ENCODE measurements at regions not wholly inside any gene's neighbourhood (a gene's known extent, or its start where the extent isn't known, plus 50 kb on each side); places are given as distances from the start of the nearest gene placed in this dataset.
A peak's percentile ranks its signal among the peaks of the same experiment; 100 is the strongest.

GRCh38 chr13:107034236-107034872 is 466.4 kb upstream of the ARGLU1 start:
- DNase-seq (ENCODE audit: low read depth) = no peak

GRCh38 chr13:107031716-107032115 is 463.8 kb upstream of the ARGLU1 start:
- no peak for DNase-seq (ENCODE audit: low read depth)

- DNase-seq (ENCODE audit: low read depth) = no peak
These were observed 460.8 kb upstream of the ARGLU1 start for GRCh38 chr13:107028751-107029150.

GRCh38 chr13:107025991-107026390 is 458.1 kb upstream of the ARGLU1 start:
- peak; percentile 25 for DNase-seq (ENCODE audit: low read depth)

- no peak for DNase-seq (ENCODE audit: low read depth)
These were observed 455.4 kb upstream of the ARGLU1 start for GRCh38 chr13:107023335-107023734.

- no peak for DNase-seq (ENCODE audit: low read depth)
These were observed 452.5 kb upstream of the ARGLU1 start for GRCh38 chr13:107020393-107020792.

- no peak for DNase-seq (ENCODE audit: low read depth)
These were observed 450.3 kb upstream of the ARGLU1 start for GRCh38 chr13:107018285-107018684.

- DNase-seq (ENCODE audit: low read depth) = no peak
These were observed 438.7 kb upstream of the ARGLU1 start for GRCh38 chr13:107006661-107007060.

GRCh38 chr13:107005577-107005976 is 437.6 kb upstream of the ARGLU1 start:
- DNase-seq (ENCODE audit: low read depth) = no peak

- DNase-seq (ENCODE audit: low read depth) = no peak
These were observed 436.0 kb upstream of the ARGLU1 start for GRCh38 chr13:107003911-107004310.

- DNase-seq (ENCODE audit: low read depth) = no peak
These were observed 430.7 kb upstream of the ARGLU1 start for GRCh38 chr13:106998664-106999063.

GRCh38 chr13:106997696-106998095 is 429.8 kb upstream of the ARGLU1 start:
- DNase-seq (ENCODE audit: low read depth) = no peak

GRCh38 chr13:106996867-106997618 is 429.1 kb upstream of the ARGLU1 start:
- no peak for DNase-seq (ENCODE audit: low read depth)

- no peak for DNase-seq (ENCODE audit: low read depth)
These were observed 422.7 kb upstream of the ARGLU1 start for GRCh38 chr13:106990594-106990993.

- no peak for DNase-seq (ENCODE audit: low read depth)
These were observed 421.9 kb upstream of the ARGLU1 start for GRCh38 chr13:106989876-106990275.

- no peak for DNase-seq (ENCODE audit: low read depth)
These were observed 419.5 kb upstream of the ARGLU1 start for GRCh38 chr13:106987427-106987785.

GRCh38 chr13:106986687-106987426 is 418.9 kb upstream of the ARGLU1 start:
- DNase-seq (ENCODE audit: low read depth) = no peak

GRCh38 chr13:106986033-106986484 is 418.1 kb upstream of the ARGLU1 start:
- DNase-seq (ENCODE audit: low read depth) = no peak

- no peak for DNase-seq (ENCODE audit: low read depth)
These were observed 417.5 kb upstream of the ARGLU1 start for GRCh38 chr13:106985481-106985880.

GRCh38 chr13:106981051-106981450 is 413.1 kb upstream of the ARGLU1 start:
- DNase-seq (ENCODE audit: low read depth) = no peak

- no peak for DNase-seq (ENCODE audit: low read depth)
These were observed 399.5 kb upstream of the ARGLU1 start for GRCh38 chr13:106967391-106967790.

GRCh38 chr13:106963151-106963550 is 395.2 kb upstream of the ARGLU1 start:
- DNase-seq (ENCODE audit: low read depth) = no peak

GRCh38 chr13:106961651-106962050 is 393.7 kb upstream of the ARGLU1 start:
- DNase-seq (ENCODE audit: low read depth) = no peak
